Thyroid gland (tissue), 4 donors: ENCODE measurements at regions not wholly inside any gene's neighbourhood (a gene's known extent, or its start where the extent isn't known, plus 50 kb on each side); places are given as distances from the start of the nearest gene placed in this dataset.

Experiments used
- POLR2A ChIP-seq, 2 donors: fragments of 450-650 bp; IDR thresholded peaks; one replicate each; pipeline ENCODE4 v1.6.1; 2017; ENCODE audit warnings: antibody characterized with exemption in 2 of 2, mild to moderate bottlenecking in 2 of 2, moderate library complexity in 1 of 2
- TF ChIP-seq, protein P1 (sequence below), 6 experiments: fragments of 200-600 bp in 3 of 6; fragments of 450-650 bp in 3 of 6; sonication (generic) in 3 of 6; IDR thresholded peaks; one replicate each; pipeline ENCODE4 v1.5.1; 2016 to 2019; ENCODE audit warnings: antibody characterized with exemption in 6 of 6, mild to moderate bottlenecking in 2 of 6, inconsistent platforms in 1 of 6, moderate library complexity in 1 of 6

DNA sequence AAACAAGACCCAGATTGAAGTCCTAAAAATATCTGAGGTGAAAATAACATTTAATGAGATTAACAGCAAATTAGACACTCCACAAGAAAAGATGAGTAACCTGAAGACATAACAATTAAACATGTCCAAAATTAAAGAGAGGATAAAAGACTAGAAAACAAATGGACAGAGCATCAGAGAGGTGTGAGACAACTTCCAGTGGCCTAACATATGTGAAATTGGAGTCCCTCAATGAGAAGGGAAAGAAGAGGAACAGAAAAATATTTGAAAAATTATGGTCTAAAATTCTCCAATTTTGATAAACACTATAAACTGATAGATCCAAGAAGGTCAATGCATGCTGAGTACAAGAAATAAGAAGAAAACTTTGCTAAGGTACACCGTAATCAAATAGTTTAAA lies 151.9 kb downstream of the KITLG start:
- no peak for TF ChIP-seq POLR2A (IDR thresholded peaks at IDR 0.05)
- TF ChIP-seq, protein P1, sequence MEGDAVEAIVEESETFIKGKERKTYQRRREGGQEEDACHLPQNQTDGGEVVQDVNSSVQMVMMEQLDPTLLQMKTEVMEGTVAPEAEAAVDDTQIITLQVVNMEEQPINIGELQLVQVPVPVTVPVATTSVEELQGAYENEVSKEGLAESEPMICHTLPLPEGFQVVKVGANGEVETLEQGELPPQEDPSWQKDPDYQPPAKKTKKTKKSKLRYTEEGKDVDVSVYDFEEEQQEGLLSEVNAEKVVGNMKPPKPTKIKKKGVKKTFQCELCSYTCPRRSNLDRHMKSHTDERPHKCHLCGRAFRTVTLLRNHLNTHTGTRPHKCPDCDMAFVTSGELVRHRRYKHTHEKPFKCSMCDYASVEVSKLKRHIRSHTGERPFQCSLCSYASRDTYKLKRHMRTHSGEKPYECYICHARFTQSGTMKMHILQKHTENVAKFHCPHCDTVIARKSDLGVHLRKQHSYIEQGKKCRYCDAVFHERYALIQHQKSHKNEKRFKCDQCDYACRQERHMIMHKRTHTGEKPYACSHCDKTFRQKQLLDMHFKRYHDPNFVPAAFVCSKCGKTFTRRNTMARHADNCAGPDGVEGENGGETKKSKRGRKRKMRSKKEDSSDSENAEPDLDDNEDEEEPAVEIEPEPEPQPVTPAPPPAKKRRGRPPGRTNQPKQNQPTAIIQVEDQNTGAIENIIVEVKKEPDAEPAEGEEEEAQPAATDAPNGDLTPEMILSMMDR (IDR thresholded peaks at IDR 0.05): no peak
